ENCODE measurements at regions not wholly inside any gene's neighbourhood (a gene's known extent, or its start where the extent isn't known, plus 50 kb on each side); places are given as distances from the start of the nearest gene placed in this dataset. TPM values are rescaled to one million over a fixed set of nuclear protein-coding genes. Genes with fewer than 3 reads are reported as not detected.

Small RNA genes lying in the stretch of these regions (small RNA-seq; reads per million reads assigned to genes)
- not detected for gene RNA5SP291
